SK-N-SH treated with all-trans-retinoic acid at 6 μM for 48 hours (cell line): ENCODE measurements at regions not wholly inside any gene's neighbourhood (a gene's known extent, or its start where the extent isn't known, plus 50 kb on each side); places are given as distances from the start of the nearest gene placed in this dataset.

ENCODE experiments used
- ATAC-seq: fragments of 200-7000 bp; cut with Tn5 transposase; 3 replicates; pipeline ENCODE4 v1.9.1; 2020; ENCODE audit warnings: mild to moderate bottlenecking, moderate library complexity
- CSDC2 ChIP-seq: fragments of 250-450 bp; sonication (Bioruptor Pico); IDR thresholded peaks from 2 replicates; pipeline ENCODE4 v1.5.0; 2020; ENCODE audit warnings: mild to moderate bottlenecking, moderate library complexity
- ESRRG ChIP-seq: fragments of 250-450 bp; sonication (Bioruptor Pico); IDR thresholded peaks from 2 replicates; pipeline ENCODE4 v1.6.1; 2021; ENCODE audit warnings: mild to moderate bottlenecking
- GLIS3 ChIP-seq: fragments of 250-450 bp; sonication (Bioruptor Pico); IDR thresholded peaks from 2 replicates; pipeline ENCODE4 v1.5.0; 2020; ENCODE audit warnings: mild to moderate bottlenecking, moderate library complexity
- ISL1 ChIP-seq: fragments of 250-450 bp; sonication (Bioruptor Pico); IDR thresholded peaks from 2 replicates; pipeline ENCODE4 v2.1.2; 2022; ENCODE audit warnings: mild to moderate bottlenecking, moderate library complexity
- OSR1 ChIP-seq: fragments of 250-450 bp; sonication (Bioruptor Pico); IDR thresholded peaks from 2 replicates; pipeline ENCODE4 v1.8.0; 2022; ENCODE audit warnings: moderate library complexity, mild to moderate bottlenecking, inconsistent platforms
- SNAI2 ChIP-seq: fragments of 250-450 bp; sonication (Bioruptor Pico); IDR thresholded peaks from 2 replicates; pipeline ENCODE4 v1.5.0; 2020; ENCODE audit warnings: mild to moderate bottlenecking, moderate library complexity
- TCF4 ChIP-seq: fragments of 250-450 bp; sonication (Bioruptor Pico); IDR thresholded peaks from 2 replicates; pipeline ENCODE4 v1.8.0; 2021; ENCODE audit warnings: mild to moderate bottlenecking, moderate library complexity, borderline replicate concordance
- TOX ChIP-seq: fragments of 250-450 bp; sonication (Bioruptor Pico); IDR thresholded peaks from 2 replicates; pipeline ENCODE4 v1.8.0; 2021; ENCODE audit warnings: mild to moderate bottlenecking, moderate library complexity, borderline replicate concordance
- ZC3H10 ChIP-seq: fragments of 250-450 bp; sonication (Bioruptor Pico); IDR thresholded peaks from 2 replicates; pipeline ENCODE4 v1.5.1; 2021; ENCODE audit warnings: mild to moderate bottlenecking, moderate library complexity
- ZFP3 ChIP-seq: fragments of 250-450 bp; sonication (Bioruptor Pico); IDR thresholded peaks from 2 replicates; pipeline ENCODE4 v1.5.0; 2020; ENCODE audit warnings: mild to moderate bottlenecking, moderate library complexity
- ZFP30 ChIP-seq: fragments of 450-650 bp; formaldehyde crosslinking; IDR thresholded peaks from 2 replicates; pipeline ENCODE4 v1.5.0; 2022; ENCODE audit warnings: mild to moderate bottlenecking, moderate library complexity
- ZNF70 ChIP-seq: fragments of 450-650 bp; formaldehyde crosslinking; IDR thresholded peaks from 2 replicates; pipeline ENCODE4 v1.5.0; 2020; ENCODE audit warnings: mild to moderate bottlenecking, moderate library complexity
- ZNF8 ChIP-seq: fragments of 450-650 bp; formaldehyde crosslinking; IDR thresholded peaks from 2 replicates; pipeline ENCODE4 v1.5.0; 2020; ENCODE audit warnings: mild to moderate bottlenecking, moderate library complexity
- TF ChIP-seq, protein P1 (sequence below): fragments of 250-450 bp; sonication (Bioruptor Pico); IDR thresholded peaks from 2 replicates; pipeline ENCODE4 v1.8.0; 2021; ENCODE audit warnings: low read depth, mild to moderate bottlenecking, moderate library complexity, borderline replicate concordance
- TF ChIP-seq, protein P2 (sequence below): fragments of 250-450 bp; sonication (Bioruptor Pico); IDR thresholded peaks from 2 replicates; pipeline ENCODE4 v1.8.0; 2020; ENCODE audit warnings: mild to moderate bottlenecking, moderate library complexity, borderline replicate concordance
- TF ChIP-seq, protein P3 (sequence below): fragments of 250-450 bp; sonication (Bioruptor Pico); IDR thresholded peaks from 2 replicates; pipeline ENCODE4 v1.5.1; 2021; ENCODE audit warnings: mild to moderate bottlenecking, moderate library complexity
- TF ChIP-seq, protein P4 (sequence below): fragments of 250-450 bp; sonication (Bioruptor Pico); IDR thresholded peaks from 2 replicates; pipeline ENCODE4 v1.5.0; 2020; ENCODE audit warnings: mild to moderate bottlenecking, moderate library complexity

DNA sequence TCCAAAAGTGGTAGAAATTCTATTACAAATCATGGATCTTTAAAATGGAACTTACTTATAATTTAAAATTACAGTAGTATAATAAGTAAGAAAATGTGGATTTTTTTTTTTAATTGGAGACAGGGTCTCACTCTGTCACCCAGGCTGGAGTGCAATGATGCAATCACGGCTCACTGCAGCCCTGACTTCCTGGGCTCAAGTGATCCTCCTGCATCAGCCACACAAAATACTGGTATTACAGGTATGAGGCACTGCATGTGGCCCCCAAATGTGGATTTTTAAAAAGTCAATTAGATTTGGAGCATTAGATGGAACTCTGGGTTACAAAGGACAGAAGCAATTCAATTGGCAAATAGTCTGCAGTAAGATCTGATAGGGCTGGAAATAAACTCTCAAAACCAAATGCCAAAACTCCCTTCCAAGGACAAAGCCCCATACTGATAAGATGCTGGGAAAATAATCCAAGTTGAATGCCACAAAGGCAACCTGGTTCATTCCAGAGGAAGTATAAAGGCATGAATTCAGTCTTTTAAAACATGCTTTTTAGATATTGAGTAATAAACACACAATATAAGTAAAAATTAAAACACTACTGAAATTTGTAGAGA lies 294.2 kb downstream of the ZNF248 start:
- ATAC-seq, result no peak
- TF ChIP-seq, protein P1, sequence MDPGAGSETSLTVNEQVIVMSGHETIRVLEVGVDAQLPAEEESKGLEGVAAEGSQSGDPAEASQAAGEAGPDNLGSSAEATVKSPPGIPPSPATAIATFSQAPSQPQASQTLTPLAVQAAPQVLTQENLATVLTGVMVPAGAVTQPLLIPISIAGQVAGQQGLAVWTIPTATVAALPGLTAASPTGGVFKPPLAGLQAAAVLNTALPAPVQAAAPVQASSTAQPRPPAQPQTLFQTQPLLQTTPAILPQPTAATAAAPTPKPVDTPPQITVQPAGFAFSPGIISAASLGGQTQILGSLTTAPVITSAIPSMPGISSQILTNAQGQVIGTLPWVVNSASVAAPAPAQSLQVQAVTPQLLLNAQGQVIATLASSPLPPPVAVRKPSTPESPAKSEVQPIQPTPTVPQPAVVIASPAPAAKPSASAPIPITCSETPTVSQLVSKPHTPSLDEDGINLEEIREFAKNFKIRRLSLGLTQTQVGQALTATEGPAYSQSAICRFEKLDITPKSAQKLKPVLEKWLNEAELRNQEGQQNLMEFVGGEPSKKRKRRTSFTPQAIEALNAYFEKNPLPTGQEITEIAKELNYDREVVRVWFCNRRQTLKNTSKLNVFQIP (CRISPR knock-in tag), result no peak
- TF ChIP-seq ZC3H10, result no peak
- no peak for TF ChIP-seq ZNF70 (CRISPR knock-in tag)
- no peak for TF ChIP-seq ISL1 (CRISPR knock-in tag)
- TF ChIP-seq ZFP3 (CRISPR knock-in tag), result no peak
- TF ChIP-seq ZNF8 (CRISPR knock-in tag), result no peak
- TF ChIP-seq, protein P2, sequence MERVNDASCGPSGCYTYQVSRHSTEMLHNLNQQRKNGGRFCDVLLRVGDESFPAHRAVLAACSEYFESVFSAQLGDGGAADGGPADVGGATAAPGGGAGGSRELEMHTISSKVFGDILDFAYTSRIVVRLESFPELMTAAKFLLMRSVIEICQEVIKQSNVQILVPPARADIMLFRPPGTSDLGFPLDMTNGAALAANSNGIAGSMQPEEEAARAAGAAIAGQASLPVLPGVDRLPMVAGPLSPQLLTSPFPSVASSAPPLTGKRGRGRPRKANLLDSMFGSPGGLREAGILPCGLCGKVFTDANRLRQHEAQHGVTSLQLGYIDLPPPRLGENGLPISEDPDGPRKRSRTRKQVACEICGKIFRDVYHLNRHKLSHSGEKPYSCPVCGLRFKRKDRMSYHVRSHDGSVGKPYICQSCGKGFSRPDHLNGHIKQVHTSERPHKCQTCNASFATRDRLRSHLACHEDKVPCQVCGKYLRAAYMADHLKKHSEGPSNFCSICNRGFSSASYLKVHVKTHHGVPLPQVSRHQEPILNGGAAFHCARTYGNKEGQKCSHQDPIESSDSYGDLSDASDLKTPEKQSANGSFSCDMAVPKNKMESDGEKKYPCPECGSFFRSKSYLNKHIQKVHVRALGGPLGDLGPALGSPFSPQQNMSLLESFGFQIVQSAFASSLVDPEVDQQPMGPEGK (CRISPR knock-in tag), result no peak
- no peak for TF ChIP-seq ESRRG (CRISPR knock-in tag)
- TF ChIP-seq TCF4, result no peak
- TF ChIP-seq, protein P3, sequence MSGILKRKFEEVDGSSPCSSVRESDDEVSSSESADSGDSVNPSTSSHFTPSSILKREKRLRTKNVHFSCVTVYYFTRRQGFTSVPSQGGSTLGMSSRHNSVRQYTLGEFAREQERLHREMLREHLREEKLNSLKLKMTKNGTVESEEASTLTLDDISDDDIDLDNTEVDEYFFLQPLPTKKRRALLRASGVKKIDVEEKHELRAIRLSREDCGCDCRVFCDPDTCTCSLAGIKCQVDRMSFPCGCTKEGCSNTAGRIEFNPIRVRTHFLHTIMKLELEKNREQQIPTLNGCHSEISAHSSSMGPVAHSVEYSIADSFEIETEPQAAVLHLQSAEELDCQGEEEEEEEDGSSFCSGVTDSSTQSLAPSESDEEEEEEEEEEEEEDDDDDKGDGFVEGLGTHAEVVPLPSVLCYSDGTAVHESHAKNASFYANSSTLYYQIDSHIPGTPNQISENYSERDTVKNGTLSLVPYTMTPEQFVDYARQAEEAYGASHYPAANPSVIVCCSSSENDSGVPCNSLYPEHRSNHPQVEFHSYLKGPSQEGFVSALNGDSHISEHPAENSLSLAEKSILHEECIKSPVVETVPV, result no peak
- TF ChIP-seq, protein P4, sequence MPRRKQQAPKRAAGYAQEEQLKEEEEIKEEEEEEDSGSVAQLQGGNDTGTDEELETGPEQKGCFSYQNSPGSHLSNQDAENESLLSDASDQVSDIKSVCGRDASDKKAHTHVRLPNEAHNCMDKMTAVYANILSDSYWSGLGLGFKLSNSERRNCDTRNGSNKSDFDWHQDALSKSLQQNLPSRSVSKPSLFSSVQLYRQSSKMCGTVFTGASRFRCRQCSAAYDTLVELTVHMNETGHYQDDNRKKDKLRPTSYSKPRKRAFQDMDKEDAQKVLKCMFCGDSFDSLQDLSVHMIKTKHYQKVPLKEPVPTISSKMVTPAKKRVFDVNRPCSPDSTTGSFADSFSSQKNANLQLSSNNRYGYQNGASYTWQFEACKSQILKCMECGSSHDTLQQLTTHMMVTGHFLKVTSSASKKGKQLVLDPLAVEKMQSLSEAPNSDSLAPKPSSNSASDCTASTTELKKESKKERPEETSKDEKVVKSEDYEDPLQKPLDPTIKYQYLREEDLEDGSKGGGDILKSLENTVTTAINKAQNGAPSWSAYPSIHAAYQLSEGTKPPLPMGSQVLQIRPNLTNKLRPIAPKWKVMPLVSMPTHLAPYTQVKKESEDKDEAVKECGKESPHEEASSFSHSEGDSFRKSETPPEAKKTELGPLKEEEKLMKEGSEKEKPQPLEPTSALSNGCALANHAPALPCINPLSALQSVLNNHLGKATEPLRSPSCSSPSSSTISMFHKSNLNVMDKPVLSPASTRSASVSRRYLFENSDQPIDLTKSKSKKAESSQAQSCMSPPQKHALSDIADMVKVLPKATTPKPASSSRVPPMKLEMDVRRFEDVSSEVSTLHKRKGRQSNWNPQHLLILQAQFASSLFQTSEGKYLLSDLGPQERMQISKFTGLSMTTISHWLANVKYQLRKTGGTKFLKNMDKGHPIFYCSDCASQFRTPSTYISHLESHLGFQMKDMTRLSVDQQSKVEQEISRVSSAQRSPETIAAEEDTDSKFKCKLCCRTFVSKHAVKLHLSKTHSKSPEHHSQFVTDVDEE (CRISPR knock-in tag), result no peak
- no peak for TF ChIP-seq CSDC2 (CRISPR knock-in tag)
- no peak for TF ChIP-seq GLIS3

DNA sequence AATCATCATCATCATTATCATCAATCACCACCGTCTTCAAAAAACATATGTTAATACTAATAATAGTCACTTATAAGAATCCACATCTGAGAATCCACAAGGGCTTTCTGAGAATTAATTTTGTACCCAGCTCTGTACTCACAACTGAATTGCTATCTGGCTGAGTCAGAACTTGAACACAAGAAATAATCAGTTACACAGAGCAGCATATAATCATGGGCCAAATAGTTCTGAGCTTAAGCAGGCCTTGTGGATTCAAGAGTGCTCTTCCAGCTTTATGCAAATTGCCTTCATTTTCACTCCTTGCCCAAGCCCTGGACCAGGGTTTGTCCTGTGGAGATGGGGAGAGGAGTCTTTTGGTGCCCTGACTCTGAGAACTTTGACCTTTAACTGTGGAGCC lies 304.5 kb downstream of the ZNF248 start:
- ATAC-seq, result no peak
- no peak for TF ChIP-seq OSR1 (CRISPR knock-in tag)
- TF ChIP-seq SNAI2 (CRISPR knock-in tag), result no peak
- TF ChIP-seq, protein P4 (CRISPR knock-in tag), result no peak
- TF ChIP-seq ZFP30 (CRISPR knock-in tag), result no peak

DNA sequence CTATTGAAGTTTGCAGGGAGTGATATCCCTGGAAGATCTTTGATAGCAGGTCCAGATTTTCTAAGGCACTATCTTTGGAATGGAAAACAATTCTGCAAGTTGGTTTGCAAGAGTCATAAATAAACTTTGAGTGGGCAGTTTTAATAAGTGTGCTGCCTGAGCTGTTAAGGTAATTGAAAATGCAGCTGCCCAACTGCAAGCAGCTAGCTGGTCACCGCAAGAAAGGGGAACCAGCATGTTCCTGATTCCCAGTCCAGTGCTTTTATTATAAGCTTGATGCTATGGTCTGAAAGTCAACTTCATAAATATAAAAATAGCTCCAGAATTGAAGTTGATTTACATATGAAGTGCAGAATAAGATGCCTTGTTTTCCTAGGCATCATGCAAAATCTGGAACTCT lies 308.4 kb downstream of the ZNF248 start:
- TF ChIP-seq TCF4 (no peak), TOX (CRISPR knock-in tag) (no peak), SNAI2 (CRISPR knock-in tag) (no peak), ZC3H10 (no peak)
- TF ChIP-seq, all 23 proteins: peak for 0
- ATAC-seq, result no peak
